ENCODE measurements at regions not wholly inside any gene's neighbourhood (a gene's known extent, or its start where the extent isn't known, plus 50 kb on each side); places are given as distances from the start of the nearest gene placed in this dataset.

GRCh38 chr1:166457700-166458099 lies 290.9 kb upstream of the FAM78B start:
- no peaks in the 10 kb centered on the region for H4K20me1 ChIP-seq (ENCODE audit: control insufficient read depth, extremely low read depth, insufficient read depth, low read length)
- H3K4me3 ChIP-seq (ENCODE audit: control insufficient read depth in 2 of 3, extremely low read depth in 1 of 3, insufficient read depth in 2 of 3, low read depth in 1 of 3, low read length in 3 of 3), result no peak overlapping the region
- no peak for TF ChIP-seq EZH2 (IDR thresholded peaks at IDR 0.05; ENCODE audit: low read length)
- TF ChIP-seq, protein P1, sequence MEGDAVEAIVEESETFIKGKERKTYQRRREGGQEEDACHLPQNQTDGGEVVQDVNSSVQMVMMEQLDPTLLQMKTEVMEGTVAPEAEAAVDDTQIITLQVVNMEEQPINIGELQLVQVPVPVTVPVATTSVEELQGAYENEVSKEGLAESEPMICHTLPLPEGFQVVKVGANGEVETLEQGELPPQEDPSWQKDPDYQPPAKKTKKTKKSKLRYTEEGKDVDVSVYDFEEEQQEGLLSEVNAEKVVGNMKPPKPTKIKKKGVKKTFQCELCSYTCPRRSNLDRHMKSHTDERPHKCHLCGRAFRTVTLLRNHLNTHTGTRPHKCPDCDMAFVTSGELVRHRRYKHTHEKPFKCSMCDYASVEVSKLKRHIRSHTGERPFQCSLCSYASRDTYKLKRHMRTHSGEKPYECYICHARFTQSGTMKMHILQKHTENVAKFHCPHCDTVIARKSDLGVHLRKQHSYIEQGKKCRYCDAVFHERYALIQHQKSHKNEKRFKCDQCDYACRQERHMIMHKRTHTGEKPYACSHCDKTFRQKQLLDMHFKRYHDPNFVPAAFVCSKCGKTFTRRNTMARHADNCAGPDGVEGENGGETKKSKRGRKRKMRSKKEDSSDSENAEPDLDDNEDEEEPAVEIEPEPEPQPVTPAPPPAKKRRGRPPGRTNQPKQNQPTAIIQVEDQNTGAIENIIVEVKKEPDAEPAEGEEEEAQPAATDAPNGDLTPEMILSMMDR (optimal IDR thresholded peaks at IDR 0.05 in 1 of 3, IDR thresholded peaks at IDR 0.05 in 1 of 3, conservative IDR thresholded peaks at IDR 0.05 in 1 of 3; ENCODE audit: extremely low read depth in 1 of 3, insufficient read depth in 2 of 3, low read length in 3 of 3), result no peak
- H3K27ac ChIP-seq (ENCODE audit: control insufficient read depth, insufficient read depth, low read length), result no peak overlapping the region
- H3K9me1 ChIP-seq (ENCODE audit: control insufficient read depth, extremely low read depth, insufficient read depth, low read length), result no peaks in the 10 kb centered on the region
- H3K27me3 ChIP-seq (ENCODE audit: control insufficient read depth, extremely low read depth, insufficient read depth, low read length), result no peaks in the 10 kb centered on the region
- no peak overlapping the region for H2AFZ ChIP-seq (ENCODE audit: control insufficient read depth, low read length)
- FAIRE-seq, result no peak
- H3K9me3 ChIP-seq (ENCODE audit: control insufficient read depth, low read depth, low read length), result no peaks in the 10 kb centered on the region
- DNase-seq (ENCODE audit: low read depth, low spot score), result no peak
- no peaks in the 10 kb centered on the region for H3K4me1 ChIP-seq (ENCODE audit: control insufficient read depth, extremely low read depth, insufficient read depth, low read length)
- dilution Hi-C loops (cut with MboI; ENCODE audit: extremely low pct_ligation_motif_present, low sequenced_read_pairs), result no loop called here
- H3K79me2 ChIP-seq (ENCODE audit: control insufficient read depth, insufficient read depth, low read length), result no peaks in the 10 kb centered on the region
- no peak overlapping the region for H3K9ac ChIP-seq (ENCODE audit: control insufficient read depth, extremely low read depth, insufficient read depth, low read length)
- no peak overlapping the region for H3K4me2 ChIP-seq (ENCODE audit: control insufficient read depth, extremely low read depth, insufficient read depth, low read depth, low read length)
- no peaks in the 10 kb centered on the region for H3K36me3 ChIP-seq (ENCODE audit: control insufficient read depth in 2 of 2, extremely low read depth in 1 of 2, insufficient read depth in 2 of 2, low read length in 2 of 2)

DNA sequence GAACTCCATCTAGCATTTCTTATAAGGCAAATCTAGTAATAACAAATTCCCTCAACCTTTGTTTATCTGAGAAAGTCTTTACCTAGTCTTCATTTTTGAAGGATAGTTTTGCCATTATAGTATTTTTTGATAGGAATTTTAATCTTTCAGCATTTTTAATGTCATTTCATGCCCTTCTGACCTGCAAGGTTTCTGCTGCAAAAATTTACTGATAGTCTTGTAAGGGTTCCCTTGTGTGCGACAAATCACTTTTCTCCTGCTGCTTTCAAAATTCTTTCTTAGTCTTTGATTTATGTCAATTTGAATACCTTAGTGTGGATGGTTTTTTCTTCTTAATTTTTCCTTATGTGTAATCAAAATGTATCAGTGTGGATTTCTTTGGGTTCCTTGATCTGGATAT lies 297.5 kb upstream of the FAM78B start:
- H3K4me1 ChIP-seq (ENCODE audit: control insufficient read depth, extremely low read depth, insufficient read depth, low read length), result no peaks in the 10 kb centered on the region
- no peak overlapping the region for H3K27ac ChIP-seq (ENCODE audit: control insufficient read depth, insufficient read depth, low read length)
- no peaks in the 10 kb centered on the region for H3K36me3 ChIP-seq (ENCODE audit: control insufficient read depth in 2 of 2, extremely low read depth in 1 of 2, insufficient read depth in 2 of 2, low read length in 2 of 2)
- no peak overlapping the region for H2AFZ ChIP-seq (ENCODE audit: control insufficient read depth, low read length)
- H3K4me3 ChIP-seq (ENCODE audit: control insufficient read depth in 2 of 3, extremely low read depth in 1 of 3, insufficient read depth in 2 of 3, low read depth in 1 of 3, low read length in 3 of 3), result no peak overlapping the region
- FAIRE-seq, result no peak
- dilution Hi-C loops (cut with MboI; ENCODE audit: extremely low pct_ligation_motif_present, low sequenced_read_pairs), result no loop called here
- no peaks in the 10 kb centered on the region for H3K27me3 ChIP-seq (ENCODE audit: control insufficient read depth, extremely low read depth, insufficient read depth, low read length)
- DNase-seq (ENCODE audit: low read depth, low spot score), result no peak
- H3K4me2 ChIP-seq (ENCODE audit: control insufficient read depth, extremely low read depth, insufficient read depth, low read depth, low read length), result no peak overlapping the region
- no peaks in the 10 kb centered on the region for H3K9me1 ChIP-seq (ENCODE audit: control insufficient read depth, extremely low read depth, insufficient read depth, low read length)
- TF ChIP-seq EZH2 (IDR thresholded peaks at IDR 0.05; ENCODE audit: low read length), result no peak
- TF ChIP-seq, protein P1 (optimal IDR thresholded peaks at IDR 0.05 in 1 of 3, IDR thresholded peaks at IDR 0.05 in 1 of 3, conservative IDR thresholded peaks at IDR 0.05 in 1 of 3; ENCODE audit: extremely low read depth in 1 of 3, insufficient read depth in 2 of 3, low read length in 3 of 3), result no peak
- H4K20me1 ChIP-seq (ENCODE audit: control insufficient read depth, extremely low read depth, insufficient read depth, low read length), result no peaks in the 10 kb centered on the region
- H3K9ac ChIP-seq (ENCODE audit: control insufficient read depth, extremely low read depth, insufficient read depth, low read length), result no peak overlapping the region
- H3K9me3 ChIP-seq (ENCODE audit: control insufficient read depth, low read depth, low read length), result no peaks in the 10 kb centered on the region
- H3K79me2 ChIP-seq (ENCODE audit: control insufficient read depth, insufficient read depth, low read length), result no peaks in the 10 kb centered on the region
